HG03575 (cell line): ENCODE measurements at regions not wholly inside any gene's neighbourhood (a gene's known extent, or its start where the extent isn't known, plus 50 kb on each side); places are given as distances from the start of the nearest gene placed in this dataset.

Source experiments
- ATAC-seq: cut with Tn5 transposase; IDR thresholded peaks from one replicate; pipeline ENCODE4 v1.9.1; 2021; ENCODE audit not compliant: unreplicated experiment, insufficient number of reproducible peaks, low FRiP score; ENCODE audit errors: extremely low read depth

DNA sequence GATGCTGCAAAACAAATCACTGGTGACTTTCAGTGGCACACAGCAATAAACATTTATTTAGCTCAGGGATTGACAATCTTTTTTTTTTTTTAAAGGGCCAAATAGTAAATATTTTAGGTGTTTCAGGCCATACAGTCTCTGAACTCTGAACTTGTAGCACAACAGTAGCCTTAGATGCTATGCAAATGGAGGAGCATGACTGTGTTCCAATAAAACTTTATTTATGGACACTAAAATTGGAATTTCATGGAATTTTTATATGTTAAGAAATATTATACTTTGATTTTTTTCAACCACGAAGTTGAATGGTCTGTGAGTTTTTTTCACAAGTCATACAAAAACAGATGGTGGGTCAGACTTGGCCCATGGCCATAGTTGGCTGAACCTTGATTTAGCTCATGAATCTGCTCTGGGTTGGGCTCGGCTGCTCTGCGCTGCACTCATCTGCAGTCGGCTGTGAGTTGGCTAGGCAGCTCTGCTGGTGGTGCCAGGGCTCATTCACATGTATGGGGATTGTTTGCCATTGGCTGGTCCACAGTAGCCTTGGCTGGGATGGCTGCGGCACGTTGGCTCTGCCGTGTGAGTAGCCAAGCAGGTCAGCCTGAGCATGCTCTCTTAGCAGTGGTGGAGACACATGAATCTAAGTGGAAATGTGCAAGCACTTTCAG lies 231.7 kb upstream of the PGRMC2 start:
- no peak for ATAC-seq

DNA sequence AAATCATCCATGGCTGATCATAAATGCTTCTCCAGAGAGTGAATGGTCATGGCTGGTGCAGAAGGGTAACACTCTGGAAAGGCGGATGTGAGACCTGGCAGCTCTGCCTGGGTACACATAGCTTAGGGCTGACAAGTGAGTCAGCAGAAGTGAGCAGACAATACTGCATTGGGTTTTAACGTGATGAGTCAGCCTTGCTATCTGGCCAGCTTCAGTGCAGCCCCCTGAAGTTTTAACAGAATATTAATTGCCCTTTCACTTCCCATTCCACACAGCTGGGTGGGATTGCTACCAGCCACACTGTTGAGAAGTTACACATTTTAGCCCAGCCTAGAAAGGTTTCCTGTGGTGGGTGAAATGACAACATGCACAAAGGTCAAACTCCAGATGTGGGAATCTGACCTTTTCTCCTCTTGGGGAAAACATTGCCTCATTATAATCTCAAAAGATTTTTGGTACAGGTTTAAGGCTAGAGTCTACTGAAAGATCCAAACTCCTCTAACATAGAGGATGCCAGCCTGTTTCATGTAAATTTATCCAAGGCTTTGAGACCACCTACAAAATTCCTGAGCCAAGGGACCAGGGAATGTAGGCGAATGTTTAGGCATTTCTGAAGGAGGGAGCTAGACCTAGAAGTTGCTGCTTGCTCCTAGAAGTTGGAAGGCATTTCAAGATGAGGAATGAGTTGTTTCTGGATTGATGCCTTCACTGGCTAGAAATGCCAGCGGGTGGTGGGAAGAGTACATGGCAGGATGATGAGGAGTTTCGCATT lies 230.3 kb upstream of the PGRMC2 start:
- peak; percentile 91 for ATAC-seq

DNA sequence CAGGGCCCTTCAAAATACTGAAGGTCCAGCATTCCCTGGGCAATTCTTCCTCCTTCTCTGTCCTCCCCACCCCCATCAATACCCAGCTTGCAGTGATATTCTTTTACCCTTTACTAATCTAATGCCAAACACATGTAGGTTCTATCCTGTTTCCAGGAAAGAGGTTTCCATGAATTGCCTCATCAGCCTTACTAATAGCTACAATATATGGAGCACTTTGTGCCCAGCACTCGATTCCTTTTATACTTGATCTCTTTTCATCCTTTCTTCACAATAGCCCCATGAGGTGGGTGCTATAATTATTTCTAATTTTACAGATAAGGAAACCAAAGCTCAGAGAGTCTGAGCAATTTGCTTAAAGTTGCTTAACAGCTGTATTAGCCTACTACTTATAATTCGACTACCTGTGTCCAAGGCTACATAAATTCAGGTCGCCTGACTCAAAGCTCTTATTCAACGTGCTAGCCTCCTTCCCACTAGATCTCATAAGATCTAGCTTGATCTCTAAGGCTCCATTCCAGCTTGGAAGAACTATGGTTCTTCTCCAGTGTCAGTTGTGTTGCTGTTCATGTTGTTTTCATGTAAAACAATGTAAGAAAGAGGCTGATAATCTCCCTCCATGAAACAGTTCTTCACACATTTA lies 229.6 kb upstream of the PGRMC2 start:
- ATAC-seq, result no peak

DNA sequence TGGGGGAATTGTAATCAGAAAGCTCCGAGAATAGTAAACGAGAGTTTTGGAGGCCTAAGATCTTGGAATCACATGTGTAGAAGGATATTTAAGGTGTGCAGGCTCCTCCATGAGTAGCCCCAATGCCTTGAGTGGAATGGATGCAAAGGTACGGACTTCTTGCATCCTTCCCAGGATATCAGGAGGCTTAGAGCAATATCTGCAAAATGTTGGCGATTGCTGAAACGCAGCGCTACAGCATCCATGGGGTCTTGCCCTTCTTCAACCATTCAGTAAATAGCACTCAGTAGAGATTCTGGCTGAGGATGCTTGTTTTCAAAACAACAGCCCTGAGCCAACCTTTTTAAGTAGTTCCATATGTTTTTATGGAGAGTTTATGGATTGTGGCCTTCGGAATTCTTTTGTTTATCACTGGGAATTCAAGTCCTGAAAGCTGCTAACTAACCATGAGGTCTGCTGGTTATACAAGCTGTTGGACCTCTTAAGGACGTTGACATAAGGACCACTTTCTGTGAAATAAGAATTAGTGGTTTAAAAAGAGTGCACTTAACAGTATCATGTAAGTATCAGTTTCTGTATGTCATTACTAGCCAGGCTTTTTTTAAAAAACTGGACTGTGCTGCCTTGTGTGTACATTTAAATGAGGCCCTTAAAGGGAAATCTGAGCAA lies 228.8 kb upstream of the PGRMC2 start:
- peak; percentile 49 for ATAC-seq

DNA sequence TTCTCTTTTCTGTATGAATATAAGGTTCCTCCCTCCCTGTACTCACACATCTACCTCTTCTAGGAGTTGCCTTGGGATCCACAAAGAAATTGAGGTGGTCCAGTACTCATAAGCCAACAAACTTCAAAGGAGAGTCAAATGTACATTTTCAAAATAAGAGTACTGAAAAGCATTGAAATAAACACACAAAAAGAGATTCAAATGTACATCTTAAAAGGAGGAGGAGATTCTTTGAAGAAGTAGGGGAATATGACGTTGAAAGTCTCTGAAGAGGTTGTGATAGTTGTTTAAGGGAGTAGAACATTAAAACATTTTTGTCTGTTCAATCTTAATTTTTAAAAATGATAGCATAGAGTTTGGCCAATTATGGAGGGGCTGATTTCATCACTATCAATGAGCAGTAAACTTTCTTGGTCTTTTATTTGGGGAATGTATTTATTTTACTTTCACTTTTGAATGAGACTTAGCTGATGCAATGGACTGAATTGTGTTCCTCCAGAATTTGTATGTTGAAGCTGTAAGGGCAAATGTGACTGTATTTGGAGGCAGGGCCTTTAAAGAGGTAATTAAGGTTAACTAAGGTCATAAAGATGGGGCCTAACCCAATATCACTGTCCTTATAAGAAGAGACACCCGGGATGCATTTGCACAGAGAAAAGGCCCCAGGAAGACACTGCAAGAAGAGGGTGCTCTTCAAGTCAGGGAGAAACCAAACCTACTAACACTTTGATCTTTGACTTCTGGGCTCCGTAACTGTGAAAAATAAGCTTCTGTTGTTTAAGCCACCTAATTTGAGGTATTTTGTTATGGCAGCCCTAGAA lies 226.3 kb upstream of the PGRMC2 start:
- ATAC-seq, result no peak

DNA sequence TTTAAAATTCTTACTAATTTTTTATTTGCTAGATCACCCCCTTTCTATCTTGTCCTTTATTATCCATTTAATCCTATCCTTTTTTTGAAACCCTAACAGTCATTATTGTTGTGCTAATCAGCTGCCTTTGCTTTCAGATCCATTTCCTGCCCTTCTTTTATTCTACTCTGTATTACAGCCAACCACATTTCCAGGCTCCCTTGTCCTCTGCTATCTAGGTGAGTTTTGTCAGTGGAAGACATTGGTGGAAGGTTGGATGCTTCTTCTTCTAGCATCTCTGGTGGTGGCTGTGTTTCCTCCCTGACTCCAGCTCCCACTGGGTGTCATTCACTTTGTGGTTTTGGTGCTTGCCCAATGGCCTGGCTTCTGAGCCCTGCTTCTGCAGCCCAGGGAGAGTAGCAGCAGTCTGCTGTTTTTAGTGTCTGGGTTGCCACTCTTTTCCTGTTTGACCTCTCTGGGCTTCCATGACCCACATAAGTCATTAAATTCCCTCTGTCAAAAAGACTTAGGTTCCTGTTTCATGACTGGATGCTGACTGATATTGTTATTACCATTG lies 225.2 kb upstream of the PGRMC2 start:
- ATAC-seq, result no peak

DNA sequence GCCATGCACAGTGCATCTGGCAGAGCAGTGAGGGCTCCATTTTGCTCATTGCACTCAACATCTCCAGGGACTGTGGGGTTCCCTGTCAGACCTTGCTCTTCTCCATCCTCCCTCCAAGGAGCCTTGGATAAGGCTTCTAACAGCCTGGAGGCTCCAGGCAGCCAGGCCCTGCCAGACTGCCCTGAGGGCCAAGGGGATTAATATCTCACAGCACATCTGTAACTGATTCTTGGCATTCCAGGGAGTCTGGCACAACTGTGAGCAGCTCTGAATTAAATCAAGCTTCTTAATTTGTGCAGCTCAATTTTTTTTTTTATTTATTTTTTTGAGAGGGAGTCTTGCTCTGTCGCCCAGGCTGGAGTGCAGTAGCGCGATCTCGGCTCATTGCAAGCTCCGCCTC lies 224.5 kb upstream of the PGRMC2 start:
- no peak for ATAC-seq

DNA sequence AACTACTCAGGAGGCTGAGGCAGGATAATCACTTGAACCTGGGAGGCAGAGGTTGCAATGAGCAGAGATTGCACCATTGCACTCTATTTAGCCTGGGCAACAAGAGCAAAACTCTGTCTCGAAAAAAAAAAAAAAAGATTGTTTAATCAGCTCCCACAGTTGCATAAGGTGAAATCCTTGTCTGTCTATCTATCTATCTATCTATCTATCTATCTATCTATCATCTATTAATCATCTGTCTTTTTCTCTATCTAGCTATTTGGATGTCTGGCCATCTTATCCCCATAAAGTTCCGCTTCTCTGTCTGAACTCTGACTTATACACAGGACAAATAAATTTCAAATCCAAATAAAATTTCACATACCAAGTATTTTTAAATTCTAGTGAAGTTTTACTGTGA lies 223.2 kb upstream of the PGRMC2 start:
- no peak for ATAC-seq

DNA sequence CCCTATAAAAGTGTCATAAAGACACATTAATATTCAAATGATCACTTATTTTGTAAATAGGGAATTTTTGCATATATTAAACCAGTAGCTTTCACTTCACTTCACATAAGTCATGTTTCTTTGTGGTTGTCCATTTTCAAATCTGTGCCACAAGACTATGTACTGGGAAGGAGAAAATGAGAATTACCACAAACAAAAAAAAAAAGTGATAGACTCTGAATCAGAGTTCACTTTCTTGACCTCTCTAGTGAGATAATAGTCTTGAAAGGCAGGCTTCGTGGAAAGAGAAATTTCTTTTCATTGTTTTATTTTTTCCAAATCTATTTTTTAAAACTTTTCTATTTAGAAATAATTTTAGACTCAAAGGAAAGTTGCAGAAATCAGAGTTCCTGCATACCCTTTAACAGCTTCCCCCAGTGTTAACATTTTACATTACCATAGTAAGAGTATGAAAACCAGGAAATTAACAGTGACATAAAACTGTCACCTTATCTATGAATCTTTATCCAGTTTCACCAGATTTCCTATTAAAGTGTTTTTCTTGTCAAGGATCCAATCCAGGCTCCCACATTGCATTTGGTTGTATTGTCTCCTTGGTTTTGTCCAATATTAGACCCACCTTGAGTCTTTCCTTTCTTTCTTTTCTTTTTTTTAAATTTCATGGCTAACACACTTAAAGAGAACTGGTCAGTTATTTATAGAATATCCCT lies 215.4 kb upstream of the PGRMC2 start:
- ATAC-seq, result no peak

DNA sequence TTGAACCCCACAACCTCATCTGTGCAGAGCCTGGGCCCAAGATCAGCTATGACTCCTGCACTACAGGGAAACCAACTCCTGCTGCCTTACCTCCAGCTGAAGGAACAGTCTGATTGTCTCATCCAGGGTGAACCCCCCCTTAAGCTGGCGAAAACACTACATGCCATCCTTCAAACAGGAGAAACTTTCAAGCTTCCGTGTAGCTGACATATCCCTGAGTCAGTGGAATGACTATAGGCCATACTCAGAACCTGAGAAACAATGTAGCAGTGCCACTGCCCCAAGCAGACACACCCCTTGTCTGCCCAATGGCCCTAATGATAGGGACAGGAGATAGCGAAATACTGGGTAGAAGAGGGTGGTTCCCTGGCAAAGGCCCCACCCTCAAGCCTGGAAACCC lies 213.6 kb upstream of the PGRMC2 start:
- no peak for ATAC-seq

DNA sequence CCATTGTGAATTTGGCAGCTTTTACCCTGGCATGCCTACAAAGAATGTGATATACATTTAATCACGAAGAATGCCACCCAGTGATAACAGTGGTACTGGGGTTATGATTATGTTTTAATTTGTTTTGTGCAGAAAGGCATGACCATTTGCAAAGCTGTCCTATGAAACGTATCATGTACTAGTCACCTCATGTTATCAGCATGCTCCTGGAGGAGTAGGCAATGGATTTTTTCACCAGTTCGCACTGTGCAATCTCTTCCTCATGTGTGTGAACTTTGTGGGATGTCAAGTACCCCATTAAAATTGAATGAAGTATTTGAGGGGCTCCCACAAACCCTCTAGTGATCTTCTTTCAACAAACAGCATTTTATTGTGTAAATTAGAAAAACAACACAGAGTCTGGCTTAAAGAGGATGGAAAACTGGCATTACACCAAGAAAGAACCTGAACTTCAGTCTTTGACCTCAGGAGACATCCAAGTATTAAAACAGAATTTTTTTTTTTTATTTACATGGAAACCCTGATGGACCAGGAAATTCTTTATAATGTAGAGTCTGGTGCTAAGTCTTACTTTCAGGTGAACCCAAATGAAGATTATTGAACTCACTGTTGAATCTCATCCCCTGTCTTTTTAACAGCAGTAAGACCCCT lies 200.6 kb upstream of the PGRMC2 start:
- no peak for ATAC-seq

DNA sequence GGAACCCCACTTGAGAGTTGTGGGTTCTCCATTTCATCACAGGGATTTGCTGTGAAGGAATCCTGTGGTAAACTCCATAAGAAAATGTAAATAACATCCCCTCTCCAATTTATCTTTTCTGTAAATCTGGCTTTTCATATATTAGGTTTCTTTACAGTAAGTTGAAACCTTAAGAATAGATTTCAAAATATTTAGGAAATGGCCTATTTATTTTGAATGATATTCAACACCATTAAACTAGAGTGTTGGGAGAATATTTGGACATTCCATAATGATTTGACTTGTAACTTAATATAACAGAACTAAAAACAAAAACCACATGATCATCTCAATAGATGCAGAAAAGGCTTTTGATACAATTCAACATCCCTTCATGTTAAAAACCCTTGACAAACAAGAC lies 197.3 kb upstream of the PGRMC2 start:
- ATAC-seq, result no peak

DNA sequence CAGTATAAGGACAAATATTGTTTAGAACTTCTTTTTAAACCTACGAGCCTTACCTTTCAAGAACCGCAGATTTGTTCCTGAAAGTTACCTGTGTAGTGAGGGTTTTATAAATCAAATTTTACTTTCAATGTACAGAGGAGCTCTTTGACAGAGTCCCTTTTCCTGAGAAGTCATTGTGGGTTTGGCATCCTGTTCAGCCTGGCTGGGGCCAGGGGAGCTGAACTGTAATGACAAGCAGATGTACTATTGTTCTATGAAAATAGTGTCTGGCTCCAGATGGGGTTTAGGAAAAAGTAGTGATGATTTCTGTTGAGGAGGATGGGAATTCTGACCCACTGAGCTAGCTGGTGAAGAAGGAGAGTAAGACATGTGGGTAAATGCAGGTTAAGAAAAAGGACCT lies 196.2 kb upstream of the PGRMC2 start:
- ATAC-seq, result no peak

DNA sequence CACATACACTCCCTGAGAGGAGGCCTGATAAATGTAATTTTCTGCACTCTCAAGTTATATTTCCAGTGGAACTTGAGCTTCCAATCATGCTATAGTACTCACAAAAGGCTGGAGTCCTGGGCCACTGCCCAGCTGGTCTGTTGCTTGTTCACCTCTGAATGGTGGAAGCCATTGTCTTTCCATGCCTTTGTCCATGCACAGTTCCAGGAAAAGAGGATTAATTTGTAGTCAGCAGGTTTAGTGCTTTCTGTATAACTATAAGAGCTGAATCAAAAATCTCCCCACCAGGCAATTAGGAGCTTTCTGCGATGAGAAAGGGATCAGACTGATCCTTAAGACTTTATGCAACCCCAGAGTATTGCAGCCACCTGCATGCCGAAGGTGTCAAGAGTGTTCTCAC lies 195.4 kb upstream of the PGRMC2 start:
- ATAC-seq, result no peak

DNA sequence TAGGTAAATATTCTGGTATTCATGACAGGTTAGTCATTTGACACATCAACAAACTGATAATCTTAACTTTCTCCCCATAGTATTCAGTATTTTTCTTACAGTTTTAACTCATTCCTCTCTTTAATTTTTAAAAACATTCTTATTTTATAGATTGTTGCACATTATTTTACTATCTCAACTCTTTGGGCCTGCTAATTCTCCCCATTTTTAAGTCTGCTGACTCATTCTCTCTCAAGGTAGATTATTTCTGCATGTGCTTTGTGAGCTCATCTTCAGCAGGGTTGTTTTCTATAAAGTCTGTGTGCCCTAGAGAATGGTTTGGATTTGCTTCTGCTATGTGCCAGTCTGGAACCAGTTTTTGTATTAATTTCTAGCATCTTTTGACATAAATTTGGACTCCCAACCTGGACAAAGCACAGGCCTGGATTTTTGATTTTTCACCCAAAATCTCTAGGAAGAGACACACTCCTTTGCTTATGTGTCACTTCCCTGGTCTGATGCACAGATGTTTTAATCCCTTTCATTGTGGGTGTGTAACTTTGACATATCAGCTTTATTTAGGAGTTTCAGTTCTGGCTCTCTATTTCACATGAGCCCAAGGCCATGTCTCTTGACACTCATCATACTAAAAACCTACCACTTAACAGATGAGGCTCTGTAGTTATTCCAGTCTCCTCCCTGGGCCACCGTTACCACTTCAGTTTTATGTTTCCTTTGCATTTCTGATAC lies 194.3 kb upstream of the PGRMC2 start:
- ATAC-seq, result no peak

DNA sequence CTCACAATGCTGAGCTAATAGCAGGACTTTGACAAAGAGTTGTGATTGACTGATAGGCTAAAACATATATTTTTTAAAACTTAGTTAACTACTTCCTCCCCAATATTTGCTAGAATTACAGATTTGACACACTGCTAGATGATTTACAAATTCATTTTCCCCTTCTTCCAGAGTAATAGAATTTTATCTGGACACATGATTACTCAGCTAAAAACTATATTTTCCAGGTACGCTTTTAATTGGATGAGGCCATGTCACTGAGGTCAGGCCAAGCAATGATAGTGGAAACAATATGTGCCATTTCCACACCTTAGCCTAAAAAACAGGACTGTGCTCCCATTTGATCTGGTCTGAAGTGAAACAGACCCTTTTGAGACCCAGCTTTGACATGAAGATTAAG lies 193.3 kb upstream of the PGRMC2 start:
- ATAC-seq, result no peak

DNA sequence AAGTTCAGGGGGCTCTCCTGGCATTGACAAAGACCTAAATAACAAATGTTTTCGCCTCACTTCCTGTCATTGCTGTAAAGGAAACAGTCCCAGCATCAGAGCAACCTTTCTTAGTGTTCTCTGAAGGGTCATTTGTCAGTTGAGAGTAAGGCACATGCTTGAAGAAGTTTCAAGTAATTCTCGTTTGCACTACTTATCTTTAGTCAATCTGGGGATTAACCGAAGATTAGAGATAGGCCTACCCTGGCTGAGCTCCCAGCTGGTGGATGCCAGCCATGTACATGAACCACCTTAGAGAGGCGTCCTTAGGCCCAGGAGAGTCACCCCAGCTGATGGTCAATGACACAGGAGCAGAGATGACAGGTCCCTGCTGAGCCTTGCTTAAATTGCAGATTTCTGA lies 189.9 kb upstream of the PGRMC2 start:
- ATAC-seq, result no peak
